Progenitor cell of endocrine pancreas (in vitro differentiated cells): ENCODE measurements at regions not wholly inside any gene's neighbourhood (a gene's known extent, or its start where the extent isn't known, plus 50 kb on each side); places are given as distances from the start of the nearest gene placed in this dataset.

Source experiments
- DNase-seq: peaks from one replicate; pipeline ENCODE4 v3.0.0; 2021; ENCODE audit warnings: low spot score; ENCODE audit not compliant: unreplicated experiment
- H3K27ac Mint-ChIP-seq: 2 replicates; pipeline ENCODE4 v1.8.0; 2021; ENCODE audit warnings: mild to moderate bottlenecking, moderate library complexity, mixed read lengths
- H3K27me3 Mint-ChIP-seq: 2 replicates; pipeline ENCODE4 v1.8.0; 2021; ENCODE audit warnings: mixed read lengths
- H3K36me3 Mint-ChIP-seq: 2 replicates; pipeline ENCODE4 v1.8.0; 2022; ENCODE audit warnings: mixed read lengths; ENCODE audit not compliant: insufficient read depth
- H3K4me1 Mint-ChIP-seq: 2 replicates; pipeline ENCODE4 v1.8.0; 2021; ENCODE audit warnings: low read depth, mixed read lengths
- H3K4me3 Mint-ChIP-seq: 2 replicates; pipeline ENCODE4 v1.8.0; 2021; ENCODE audit warnings: low read depth, mild to moderate bottlenecking, moderate library complexity, mixed read lengths
- H3K9me3 Mint-ChIP-seq: 2 replicates; pipeline ENCODE4 v1.8.0; 2021; ENCODE audit warnings: low read depth, mixed read lengths
- TF ChIP-seq, protein P1 (sequence below): fragments of 200-600 bp; sonication (generic); IDR thresholded peaks from one replicate; pipeline ENCODE4 v1.5.0; 2021; ENCODE audit warnings: antibody characterized with exemption, mild to moderate bottlenecking; ENCODE audit not compliant: unreplicated experiment

DNA sequence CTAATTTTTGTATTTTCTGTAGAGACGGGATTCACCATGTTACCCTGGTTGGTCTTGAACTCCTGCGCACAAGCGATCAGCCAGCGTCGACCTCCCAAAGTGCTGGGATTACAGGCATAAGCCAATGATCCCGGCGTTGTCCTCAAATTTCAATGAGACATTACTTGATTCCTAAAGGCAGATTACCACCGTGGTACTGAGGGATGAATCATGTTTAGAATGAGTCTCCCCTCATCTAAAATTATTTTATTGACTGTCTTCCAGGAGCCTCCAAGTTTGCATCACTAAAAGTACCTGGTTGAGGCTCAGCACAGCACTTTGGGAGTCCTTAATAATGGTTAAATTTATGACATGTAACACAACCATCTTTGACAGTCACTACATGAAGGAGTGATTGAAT, 142.2 kb upstream of the AKR1E2 start:
- Mint-ChIP-seq H3K4me3 (no peak overlapping the region), H3K36me3 (no peaks in the 10 kb centered on the region), H3K27me3 (no peaks in the 10 kb centered on the region), H3K9me3 (no peaks in the 10 kb centered on the region), H3K27ac (peak overlapping the region; percentile 57), H3K4me1 (no peaks in the 10 kb centered on the region)
- DNase-seq, result no peak
- TF ChIP-seq, protein P1, sequence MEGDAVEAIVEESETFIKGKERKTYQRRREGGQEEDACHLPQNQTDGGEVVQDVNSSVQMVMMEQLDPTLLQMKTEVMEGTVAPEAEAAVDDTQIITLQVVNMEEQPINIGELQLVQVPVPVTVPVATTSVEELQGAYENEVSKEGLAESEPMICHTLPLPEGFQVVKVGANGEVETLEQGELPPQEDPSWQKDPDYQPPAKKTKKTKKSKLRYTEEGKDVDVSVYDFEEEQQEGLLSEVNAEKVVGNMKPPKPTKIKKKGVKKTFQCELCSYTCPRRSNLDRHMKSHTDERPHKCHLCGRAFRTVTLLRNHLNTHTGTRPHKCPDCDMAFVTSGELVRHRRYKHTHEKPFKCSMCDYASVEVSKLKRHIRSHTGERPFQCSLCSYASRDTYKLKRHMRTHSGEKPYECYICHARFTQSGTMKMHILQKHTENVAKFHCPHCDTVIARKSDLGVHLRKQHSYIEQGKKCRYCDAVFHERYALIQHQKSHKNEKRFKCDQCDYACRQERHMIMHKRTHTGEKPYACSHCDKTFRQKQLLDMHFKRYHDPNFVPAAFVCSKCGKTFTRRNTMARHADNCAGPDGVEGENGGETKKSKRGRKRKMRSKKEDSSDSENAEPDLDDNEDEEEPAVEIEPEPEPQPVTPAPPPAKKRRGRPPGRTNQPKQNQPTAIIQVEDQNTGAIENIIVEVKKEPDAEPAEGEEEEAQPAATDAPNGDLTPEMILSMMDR, result no peak

DNA sequence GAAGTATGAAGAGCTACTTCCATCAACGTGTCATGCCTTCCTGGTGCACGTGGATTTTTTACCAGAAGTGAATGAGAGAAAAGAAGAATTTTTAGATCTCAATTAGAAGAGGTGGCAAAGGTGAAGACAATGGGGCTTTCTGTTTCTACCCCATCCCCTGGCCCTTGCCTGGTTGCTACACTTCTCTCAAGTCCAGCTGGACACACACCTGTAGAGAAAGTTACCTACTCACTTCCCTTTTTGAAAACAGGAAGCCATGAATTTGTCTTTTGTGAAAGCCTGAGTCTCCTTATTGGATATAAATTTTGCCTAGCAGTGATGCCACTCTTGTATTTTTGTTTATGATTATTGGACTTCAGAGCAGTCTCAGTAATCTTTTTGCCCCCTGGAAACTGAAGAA, 142.9 kb upstream of the AKR1E2 start:
- Mint-ChIP-seq H3K4me3 (no peak overlapping the region), H3K36me3 (no peaks in the 10 kb centered on the region), H3K9me3 (no peaks in the 10 kb centered on the region), H3K27me3 (no peaks in the 10 kb centered on the region), H3K27ac (no peak overlapping the region), H3K4me1 (peaks cover 3% of the 10 kb centered on the region)
- TF ChIP-seq, protein P1, result no peak
- no peak for DNase-seq

DNA sequence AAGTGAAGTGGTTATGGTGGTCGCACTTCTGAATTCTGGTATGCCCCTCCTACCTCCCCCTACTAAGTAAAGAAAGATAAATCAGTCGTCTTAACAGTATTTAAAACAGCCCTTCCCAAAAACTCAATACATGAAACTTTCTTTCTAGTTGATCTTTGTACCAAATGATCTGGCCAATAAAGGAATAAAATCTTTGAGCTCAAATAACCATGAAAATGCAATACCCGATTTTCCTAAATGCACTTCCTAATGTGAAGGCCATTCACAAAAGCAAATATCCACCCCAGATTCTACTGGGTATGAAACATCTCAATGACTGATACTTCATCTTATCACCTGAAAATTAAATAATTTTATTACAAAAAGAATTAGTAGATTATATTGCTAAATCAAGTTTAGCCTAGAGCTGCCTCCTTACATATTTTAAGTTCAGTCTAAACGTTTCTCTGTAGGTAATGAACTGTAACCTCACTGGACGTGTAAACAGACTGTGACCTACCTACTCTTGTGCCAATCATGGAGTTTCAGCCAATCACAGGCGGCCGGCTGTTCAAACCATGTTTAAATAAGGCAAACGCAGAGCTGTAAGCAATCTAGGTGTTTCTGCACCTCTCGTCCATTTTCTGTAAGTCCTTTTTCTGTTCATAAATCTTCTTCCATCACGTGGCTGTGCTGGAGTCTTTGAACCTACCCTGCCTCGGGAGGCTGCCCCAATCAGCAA, 146.9 kb upstream of the AKR1E2 start:
- peaks cover 7% of the 10 kb centered on the region for H3K4me1 Mint-ChIP-seq
- no peaks in the 10 kb centered on the region for H3K9me3 Mint-ChIP-seq
- no peak for DNase-seq
- H3K4me3 Mint-ChIP-seq, result no peak overlapping the region
- TF ChIP-seq, protein P1, result no peak
- H3K27ac Mint-ChIP-seq, result no peak overlapping the region
- H3K36me3 Mint-ChIP-seq, result no peaks in the 10 kb centered on the region
- no peaks in the 10 kb centered on the region for H3K27me3 Mint-ChIP-seq

DNA sequence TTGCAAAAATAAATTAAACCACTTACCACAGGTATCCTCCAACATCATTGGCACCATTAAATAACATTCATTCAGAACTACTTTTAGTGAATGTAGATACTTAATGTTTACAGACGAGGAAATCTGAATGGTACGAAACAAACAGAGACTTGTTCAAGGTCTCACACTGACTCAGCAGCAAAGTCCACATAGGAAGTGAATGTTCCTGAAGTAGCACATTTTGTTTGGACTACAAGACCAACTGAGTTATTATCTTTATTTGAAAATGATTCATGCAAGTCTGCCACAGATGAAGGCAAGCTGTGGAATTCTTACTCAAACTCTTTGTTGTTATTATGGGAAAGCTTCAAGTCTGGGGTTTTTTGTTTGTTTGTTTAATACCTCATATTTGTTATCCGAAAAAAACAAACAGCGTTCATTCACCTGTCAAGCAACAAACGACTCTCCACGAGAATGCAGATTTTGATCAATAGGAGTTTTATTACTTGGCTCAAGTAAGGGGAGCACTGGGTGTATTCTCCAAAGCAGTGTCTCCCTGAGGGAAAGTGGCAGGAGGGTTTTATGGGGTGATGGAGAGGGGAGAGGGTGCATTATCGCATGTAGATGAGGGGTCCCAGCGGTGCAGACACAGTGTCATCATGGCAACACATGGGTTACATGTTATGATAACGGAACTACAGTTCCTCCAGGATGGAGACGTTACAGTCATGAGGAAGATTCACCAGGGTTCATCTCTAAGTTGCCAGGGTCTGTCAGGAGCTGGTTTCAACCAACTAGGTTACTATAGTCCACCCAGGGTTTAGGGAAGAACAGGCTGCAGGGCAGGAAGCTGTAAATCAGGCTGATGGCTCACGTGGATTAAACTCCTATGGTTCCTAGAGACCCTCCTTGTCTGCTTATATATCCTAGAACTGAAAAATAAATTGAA, 147.7 kb upstream of the AKR1E2 start:
- no peaks in the 10 kb centered on the region for H3K27me3 Mint-ChIP-seq
- no peaks in the 10 kb centered on the region for H3K36me3 Mint-ChIP-seq
- H3K4me1 Mint-ChIP-seq, result peaks cover 7% of the 10 kb centered on the region
- no peaks in the 10 kb centered on the region for H3K9me3 Mint-ChIP-seq
- no peak overlapping the region for H3K4me3 Mint-ChIP-seq
- TF ChIP-seq, protein P1, result no peak
- no peak overlapping the region for H3K27ac Mint-ChIP-seq
- no peak for DNase-seq

DNA sequence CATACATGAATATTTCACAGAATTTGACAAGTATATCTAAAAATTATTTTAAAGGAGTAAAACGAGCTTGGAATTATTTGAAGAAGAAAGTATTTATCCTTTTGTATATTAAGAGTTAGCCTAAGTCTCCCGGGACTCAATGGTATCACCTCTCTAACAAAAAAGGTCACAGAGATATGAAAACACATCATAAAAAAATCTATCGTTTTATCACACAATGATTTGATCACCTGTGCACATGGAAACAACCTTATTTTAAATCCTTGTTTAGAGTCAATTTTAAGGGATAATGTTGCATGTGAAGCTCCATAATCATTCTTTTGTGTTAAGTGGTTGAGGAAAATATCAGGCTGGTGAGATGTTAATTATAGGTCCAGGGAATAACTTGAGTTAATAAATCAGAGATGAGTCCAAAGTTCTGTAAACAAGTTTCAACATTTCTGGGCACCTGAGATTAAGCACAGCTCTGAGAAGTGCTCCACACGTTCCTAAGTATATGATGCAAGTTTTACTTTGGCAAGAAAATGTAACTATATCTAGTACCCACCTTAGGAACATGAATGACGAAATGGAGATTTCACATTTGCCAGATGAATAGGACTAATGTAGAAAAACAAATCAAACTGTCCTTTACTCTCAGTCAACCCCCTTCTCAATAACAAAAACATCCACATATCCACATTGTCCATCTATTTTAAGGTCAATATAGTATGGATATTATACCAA, 148.5 kb upstream of the AKR1E2 start:
- no peak overlapping the region for H3K27ac Mint-ChIP-seq
- H3K27me3 Mint-ChIP-seq, result no peaks in the 10 kb centered on the region

More for the DNA sequence above, 148.5 kb upstream of the AKR1E2 start:
- Mint-ChIP-seq H3K9me3 (no peaks in the 10 kb centered on the region), H3K4me1 (peaks cover 7% of the 10 kb centered on the region), H3K4me3 (no peak overlapping the region), H3K36me3 (no peaks in the 10 kb centered on the region)
- DNase-seq, result no peak
- TF ChIP-seq, protein P1, result no peak
